ENCODE measurements at regions not wholly inside any gene's neighbourhood (a gene's known extent, or its start where the extent isn't known, plus 50 kb on each side); places are given as distances from the start of the nearest gene placed in this dataset.

DNA sequence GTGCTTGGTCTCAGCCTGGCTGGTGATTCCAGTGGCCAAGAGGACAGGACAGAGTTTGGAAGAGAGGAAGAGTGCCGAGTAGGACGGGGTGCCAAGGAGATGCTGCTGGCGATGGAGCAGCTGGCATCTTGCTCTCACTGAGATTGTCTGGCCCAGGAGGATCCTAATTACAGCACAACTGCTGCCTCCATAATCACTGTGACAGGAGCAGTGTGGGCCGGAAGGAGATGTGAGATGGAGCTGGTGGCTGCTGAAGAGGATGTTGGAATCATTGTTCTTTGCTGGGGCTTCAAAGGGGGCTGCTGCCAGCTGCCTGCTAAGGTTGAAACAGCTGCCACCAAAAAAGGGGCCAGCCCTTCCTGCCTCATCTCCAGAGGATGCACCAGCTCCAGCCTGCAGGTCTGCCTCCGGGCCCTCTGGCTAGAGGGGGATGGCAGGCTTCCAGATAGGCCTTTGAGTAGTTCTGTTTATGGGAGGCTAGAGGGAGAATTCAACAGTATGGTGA lies 214.4 kb downstream of the RNF144B start:
- H3K27me3 ChIP-seq (ENCODE audit: control insufficient read depth in 2 of 2, insufficient read depth in 1 of 2, low read length in 1 of 2), result no peaks in the 10 kb centered on the region
- no peaks in the 10 kb centered on the region for H3K36me3 ChIP-seq (ENCODE audit: control insufficient read depth in 2 of 2, insufficient read depth in 2 of 2, low read length in 1 of 2)
- DNase-seq (ENCODE audit: low read depth in 6 of 9, low spot score in 9 of 9), result no peak
- H3K9me3 ChIP-seq (ENCODE audit: control insufficient read depth in 2 of 2, insufficient read depth in 1 of 2, low read length in 1 of 2), result no peaks in the 10 kb centered on the region
- 86% methylated on average over 5 of the region's 5 CpGs for WGBS
- no peak overlapping the region for H3K4me3 ChIP-seq (ENCODE audit: low read length in 2 of 2)
- no peak overlapping the region for H3K27ac ChIP-seq (ENCODE audit: low read depth in 1 of 2, low read length in 1 of 2)
- no peaks in the 10 kb centered on the region for H3K4me1 ChIP-seq (ENCODE audit: control insufficient read depth in 2 of 2, insufficient read depth in 2 of 2, low read length in 2 of 2)

DNA sequence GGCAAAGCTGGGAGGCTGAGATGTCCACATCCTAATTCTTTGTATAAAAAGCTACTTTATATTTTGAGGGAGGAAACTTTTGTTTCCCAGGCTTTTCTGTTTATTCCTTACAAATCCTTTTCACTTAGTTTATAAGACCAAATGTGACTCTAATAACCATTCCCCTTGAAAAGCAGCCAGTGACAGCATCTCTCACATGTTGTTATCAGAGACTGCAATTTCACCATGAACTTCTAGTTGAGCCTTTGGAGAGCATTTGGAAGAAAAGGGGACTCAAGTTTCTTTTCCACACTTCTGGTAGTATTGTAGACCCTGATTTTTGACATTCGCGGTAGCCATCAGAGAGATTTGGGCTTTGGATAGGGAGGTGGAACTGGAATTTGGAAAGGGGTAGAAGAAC lies 215.8 kb downstream of the RNF144B start:
- Histone ChIP-seq H3K36me3 (ENCODE audit: control insufficient read depth in 2 of 2, insufficient read depth in 2 of 2, low read length in 1 of 2) (no peaks in the 10 kb centered on the region), H3K9me3 (ENCODE audit: control insufficient read depth in 2 of 2, insufficient read depth in 1 of 2, low read length in 1 of 2) (no peaks in the 10 kb centered on the region), H3K4me3 (ENCODE audit: low read length in 2 of 2) (no peak overlapping the region), H3K27ac (ENCODE audit: low read depth in 1 of 2, low read length in 1 of 2) (no peak overlapping the region), H3K27me3 (ENCODE audit: control insufficient read depth in 2 of 2, insufficient read depth in 1 of 2, low read length in 1 of 2) (no peaks in the 10 kb centered on the region), H3K4me1 (ENCODE audit: control insufficient read depth in 2 of 2, insufficient read depth in 2 of 2, low read length in 2 of 2) (no peaks in the 10 kb centered on the region)
- WGBS, result 100% methylated on average over 2 of the region's 2 CpGs
- no peak for DNase-seq (ENCODE audit: low read depth in 6 of 9, low spot score in 9 of 9)

DNA sequence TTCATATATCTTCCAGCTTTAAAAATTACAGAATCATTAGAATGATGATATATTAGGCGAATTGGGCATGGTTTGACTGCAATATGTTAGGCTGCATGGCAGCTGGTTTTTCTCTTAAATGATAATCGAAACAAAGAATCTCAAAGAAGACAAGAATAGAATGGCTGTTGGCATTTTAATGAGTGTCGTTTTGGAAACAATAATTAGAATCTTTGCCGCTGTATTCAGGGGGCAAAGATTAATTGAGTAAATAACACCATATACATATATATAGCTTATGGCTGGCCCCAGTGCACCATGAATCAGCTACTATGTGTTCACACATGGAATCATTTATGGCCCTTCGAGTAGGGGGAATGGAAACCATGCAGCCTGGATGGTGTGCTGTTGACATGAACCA lies 216.2 kb downstream of the RNF144B start:
- H3K27me3 ChIP-seq (ENCODE audit: control insufficient read depth in 2 of 2, insufficient read depth in 1 of 2, low read length in 1 of 2), result no peaks in the 10 kb centered on the region
- no peaks in the 10 kb centered on the region for H3K9me3 ChIP-seq (ENCODE audit: control insufficient read depth in 2 of 2, insufficient read depth in 1 of 2, low read length in 1 of 2)
- no peaks in the 10 kb centered on the region for H3K36me3 ChIP-seq (ENCODE audit: control insufficient read depth in 2 of 2, insufficient read depth in 2 of 2, low read length in 1 of 2)
- no peak overlapping the region for H3K27ac ChIP-seq (ENCODE audit: low read depth in 1 of 2, low read length in 1 of 2)
- no peak for DNase-seq (ENCODE audit: low read depth in 6 of 9, low spot score in 9 of 9)
- WGBS, result 72% methylated on average over 5 of the region's 5 CpGs
- no peaks in the 10 kb centered on the region for H3K4me1 ChIP-seq (ENCODE audit: control insufficient read depth in 2 of 2, insufficient read depth in 2 of 2, low read length in 2 of 2)
- no peak overlapping the region for H3K4me3 ChIP-seq (ENCODE audit: low read length in 2 of 2)

DNA sequence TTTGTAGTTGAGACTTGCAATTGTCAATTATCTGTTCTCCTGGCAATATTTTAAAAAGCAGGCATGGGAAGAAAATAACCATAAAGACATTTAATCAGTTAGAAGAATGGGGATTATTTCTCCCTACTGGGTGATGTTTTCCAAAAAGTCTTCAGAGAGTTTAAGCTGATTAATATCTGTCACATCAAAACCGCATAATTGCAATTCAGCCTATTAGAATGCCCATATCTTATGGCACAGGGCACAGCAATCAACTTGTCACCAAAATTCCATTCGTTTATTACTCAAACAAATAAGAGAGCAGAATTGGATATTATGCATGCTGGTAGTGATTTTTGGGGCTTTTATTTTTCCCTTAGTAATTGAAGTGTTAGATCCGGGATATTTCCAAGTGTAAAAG lies 218.7 kb downstream of the RNF144B start:
- no peak overlapping the region for H3K27ac ChIP-seq (ENCODE audit: low read depth in 1 of 2, low read length in 1 of 2)
- no peaks in the 10 kb centered on the region for H3K9me3 ChIP-seq (ENCODE audit: control insufficient read depth in 2 of 2, insufficient read depth in 1 of 2, low read length in 1 of 2)
- no peaks in the 10 kb centered on the region for H3K4me1 ChIP-seq (ENCODE audit: control insufficient read depth in 2 of 2, insufficient read depth in 2 of 2, low read length in 2 of 2)
- no peak for DNase-seq (ENCODE audit: low read depth in 6 of 9, low spot score in 9 of 9)
- no peak overlapping the region for H3K4me3 ChIP-seq (ENCODE audit: low read length in 2 of 2)
- no peaks in the 10 kb centered on the region for H3K36me3 ChIP-seq (ENCODE audit: control insufficient read depth in 2 of 2, insufficient read depth in 2 of 2, low read length in 1 of 2)
- no peaks in the 10 kb centered on the region for H3K27me3 ChIP-seq (ENCODE audit: control insufficient read depth in 2 of 2, insufficient read depth in 1 of 2, low read length in 1 of 2)
- 95% methylated on average over 3 of the region's 3 CpGs for WGBS

DNA sequence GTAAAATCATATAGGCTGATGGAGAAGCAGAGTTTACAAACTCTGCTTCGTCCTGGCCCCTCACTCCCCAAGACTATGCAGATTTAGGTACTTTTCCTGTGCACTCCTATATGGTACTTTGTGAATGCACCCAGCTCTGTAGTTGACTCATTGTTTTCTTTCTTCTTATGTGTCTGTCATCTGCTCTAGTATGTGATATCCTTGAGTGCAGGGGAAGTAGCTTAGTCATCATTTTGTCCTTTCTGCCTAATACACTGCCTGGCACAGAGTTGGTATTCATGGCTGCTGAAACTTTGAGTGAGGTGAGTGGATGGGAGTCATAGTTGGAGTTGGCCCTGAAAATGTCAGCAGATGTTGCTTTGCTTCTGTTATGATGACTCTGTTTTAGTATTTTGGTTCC lies 222.6 kb downstream of the RNF144B start:
- DNase-seq (ENCODE audit: low read depth in 6 of 9, low spot score in 9 of 9), result no peak
- Histone ChIP-seq H3K9me3 (ENCODE audit: control insufficient read depth in 2 of 2, insufficient read depth in 1 of 2, low read length in 1 of 2) (no peaks in the 10 kb centered on the region), H3K27ac (ENCODE audit: low read depth in 1 of 2, low read length in 1 of 2) (no peak overlapping the region), H3K4me1 (ENCODE audit: control insufficient read depth in 2 of 2, insufficient read depth in 2 of 2, low read length in 2 of 2) (no peaks in the 10 kb centered on the region), H3K4me3 (ENCODE audit: low read length in 2 of 2) (no peak overlapping the region), H3K27me3 (ENCODE audit: control insufficient read depth in 2 of 2, insufficient read depth in 1 of 2, low read length in 1 of 2) (no peaks in the 10 kb centered on the region), H3K36me3 (ENCODE audit: control insufficient read depth in 2 of 2, insufficient read depth in 2 of 2, low read length in 1 of 2) (no peaks in the 10 kb centered on the region)
- WGBS, result 72% methylated on average over 1 of the region's 1 CpG

GRCh38 chr6:18613319-18613925 lies 226.3 kb downstream of the RNF144B start:
- Histone ChIP-seq H3K4me1 (ENCODE audit: control insufficient read depth in 2 of 2, insufficient read depth in 2 of 2, low read length in 2 of 2) (no peaks in the 10 kb centered on the region), H3K27ac (ENCODE audit: low read depth in 1 of 2, low read length in 1 of 2) (no peak overlapping the region), H3K9me3 (ENCODE audit: control insufficient read depth in 2 of 2, insufficient read depth in 1 of 2, low read length in 1 of 2) (peaks cover 0 to 4% of the 10 kb centered on the region in 2 donors), H3K27me3 (ENCODE audit: control insufficient read depth in 2 of 2, insufficient read depth in 1 of 2, low read length in 1 of 2) (no peaks in the 10 kb centered on the region), H3K36me3 (ENCODE audit: control insufficient read depth in 2 of 2, insufficient read depth in 2 of 2, low read length in 1 of 2) (no peaks in the 10 kb centered on the region), H3K4me3 (ENCODE audit: low read length in 2 of 2) (no peak overlapping the region)
- WGBS, result 38% methylated on average over 4 of the region's 4 CpGs
- no peak for DNase-seq (ENCODE audit: low read depth in 6 of 9, low spot score in 9 of 9)

- Histone ChIP-seq H3K27me3 (ENCODE audit: control insufficient read depth in 2 of 2, insufficient read depth in 1 of 2, low read length in 1 of 2) (no peaks in the 10 kb centered on the region), H3K4me3 (ENCODE audit: low read length in 2 of 2) (no peak overlapping the region), H3K4me1 (ENCODE audit: control insufficient read depth in 2 of 2, insufficient read depth in 2 of 2, low read length in 2 of 2) (no peaks in the 10 kb centered on the region), H3K9me3 (ENCODE audit: control insufficient read depth in 2 of 2, insufficient read depth in 1 of 2, low read length in 1 of 2) (no peaks in the 10 kb centered on the region), H3K27ac (ENCODE audit: low read depth in 1 of 2, low read length in 1 of 2) (no peak overlapping the region), H3K36me3 (ENCODE audit: control insufficient read depth in 2 of 2, insufficient read depth in 2 of 2, low read length in 1 of 2) (no peaks in the 10 kb centered on the region)
- 92% methylated on average over 3 of the region's 3 CpGs for WGBS
- no peak for DNase-seq (ENCODE audit: low read depth in 6 of 9, low spot score in 9 of 9)
These were observed 242.4 kb downstream of the RNF144B start for GRCh38 chr6:18629571-18629970.

DNA sequence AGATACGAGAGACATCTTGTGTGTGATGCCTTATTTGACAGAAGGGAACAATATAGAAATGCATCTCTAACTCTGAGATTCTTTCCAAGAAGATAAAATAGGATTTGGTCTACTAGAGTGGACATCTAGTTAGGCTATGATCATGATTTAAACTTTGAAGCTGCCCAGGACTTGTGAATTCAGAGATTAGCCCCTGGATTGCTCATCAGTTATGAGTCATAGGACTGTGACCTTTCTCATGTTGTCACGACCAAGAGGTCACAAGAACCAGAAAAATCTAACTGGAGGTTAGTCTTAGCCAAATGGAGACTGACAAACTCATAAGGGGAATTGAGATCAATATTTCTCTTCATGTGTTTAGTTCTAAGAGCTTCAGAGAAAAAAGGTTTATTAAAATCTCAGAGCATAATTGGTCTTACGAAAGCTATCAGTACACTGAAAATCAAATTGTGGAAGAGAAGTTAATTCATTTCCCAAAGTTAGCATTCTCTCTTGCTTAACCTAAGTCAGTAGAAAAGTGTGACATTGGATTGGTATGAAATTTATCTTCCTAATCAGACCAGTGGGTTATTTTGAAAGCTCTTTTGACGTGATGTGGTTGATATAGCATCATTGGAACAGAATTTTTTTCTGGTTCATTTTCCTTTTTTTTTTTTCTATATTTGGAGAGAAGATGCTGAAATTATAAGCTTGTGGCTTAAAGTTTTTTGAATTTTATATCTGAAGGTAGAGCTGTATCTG lies 245.7 kb downstream of the RNF144B start:
- Histone ChIP-seq H3K4me1 (ENCODE audit: control insufficient read depth in 2 of 2, insufficient read depth in 2 of 2, low read length in 2 of 2) (no peaks in the 10 kb centered on the region), H3K36me3 (ENCODE audit: control insufficient read depth in 2 of 2, insufficient read depth in 2 of 2, low read length in 1 of 2) (no peaks in the 10 kb centered on the region), H3K4me3 (ENCODE audit: low read length in 2 of 2) (no peak overlapping the region), H3K9me3 (ENCODE audit: control insufficient read depth in 2 of 2, insufficient read depth in 1 of 2, low read length in 1 of 2) (no peaks in the 10 kb centered on the region), H3K27me3 (ENCODE audit: control insufficient read depth in 2 of 2, insufficient read depth in 1 of 2, low read length in 1 of 2) (no peaks in the 10 kb centered on the region), H3K27ac (ENCODE audit: low read depth in 1 of 2, low read length in 1 of 2) (no peak overlapping the region)
- DNase-seq (ENCODE audit: low read depth in 6 of 9, low spot score in 9 of 9), result no peak
- 79% methylated on average over 4 of the region's 4 CpGs for WGBS

DNA sequence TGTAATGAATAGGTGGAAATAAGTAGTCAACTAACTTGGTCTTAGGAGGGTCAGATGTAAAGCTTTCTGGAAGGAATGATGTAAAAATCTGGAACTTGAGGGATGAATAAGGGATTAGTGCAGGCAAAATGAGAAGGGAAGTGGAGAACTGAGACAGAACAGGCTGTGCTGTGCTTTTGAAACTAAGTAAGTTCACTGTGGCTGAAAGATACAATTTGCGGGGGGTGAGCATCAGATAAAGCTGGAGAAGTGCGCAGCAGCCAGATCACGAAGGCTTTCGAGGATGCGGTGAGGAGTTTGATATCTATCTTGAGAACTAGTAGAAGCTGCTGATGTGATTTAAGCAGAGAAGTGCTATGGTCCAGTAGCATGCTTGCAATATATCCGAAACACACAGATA lies 247.8 kb downstream of the RNF144B start:
- no peaks in the 10 kb centered on the region for H3K9me3 ChIP-seq (ENCODE audit: control insufficient read depth in 2 of 2, insufficient read depth in 1 of 2, low read length in 1 of 2)
- no peak overlapping the region for H3K4me3 ChIP-seq (ENCODE audit: low read length in 2 of 2)
- H3K27ac ChIP-seq (ENCODE audit: low read depth in 1 of 2, low read length in 1 of 2), result no peak overlapping the region
- no peaks in the 10 kb centered on the region for H3K36me3 ChIP-seq (ENCODE audit: control insufficient read depth in 2 of 2, insufficient read depth in 2 of 2, low read length in 1 of 2)
- no peak for DNase-seq (ENCODE audit: low read depth in 6 of 9, low spot score in 9 of 9)
- H3K4me1 ChIP-seq (ENCODE audit: control insufficient read depth in 2 of 2, insufficient read depth in 2 of 2, low read length in 2 of 2), result no peaks in the 10 kb centered on the region
- WGBS, result 97% methylated on average over 6 of the region's 6 CpGs
- no peaks in the 10 kb centered on the region for H3K27me3 ChIP-seq (ENCODE audit: control insufficient read depth in 2 of 2, insufficient read depth in 1 of 2, low read length in 1 of 2)

Measured in thymus (tissue), 11 donors.